Renal pelvis (tissue), 1 donor: ENCODE measurements at regions not wholly inside any gene's neighbourhood (a gene's known extent, or its start where the extent isn't known, plus 50 kb on each side); places are given as distances from the start of the nearest gene placed in this dataset.
"Not testable (repeated sequence)": the region's sequence is repeated elsewhere in the genome, so short reads cannot be mapped to it uniquely, and the experiment has no call there.

ENCODE experiments used
- DNase-seq: peaks from one replicate; pipeline ENCODE4 v3.0.0-alpha.2; 2013

DNA sequence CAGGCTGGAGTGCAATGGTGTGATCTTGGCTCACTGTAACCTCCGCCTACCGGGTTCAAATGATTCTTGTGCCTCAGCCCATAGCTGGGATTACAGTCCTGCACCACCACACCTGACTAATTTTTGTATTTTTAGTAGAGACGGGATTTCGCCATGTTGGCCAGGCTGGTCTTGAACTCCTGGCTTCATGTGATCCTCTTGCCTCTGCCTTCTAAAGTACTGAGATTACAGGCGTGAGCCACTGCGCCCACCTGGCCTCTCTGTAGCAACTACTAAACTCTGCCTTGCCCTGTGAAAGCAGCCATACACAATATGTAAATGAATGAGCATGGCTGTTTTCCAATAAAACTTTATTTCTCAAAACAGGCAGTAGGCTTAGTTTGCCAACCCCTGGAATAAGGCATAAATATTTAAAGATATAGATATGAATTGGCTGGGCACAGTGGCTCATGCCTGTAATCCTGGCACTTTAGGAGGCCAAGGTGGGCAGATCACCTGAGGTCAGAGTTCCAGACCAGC, 127.9 kb upstream of the ZNF217 start:
- DNase-seq = not testable (repeated sequence)

DNA sequence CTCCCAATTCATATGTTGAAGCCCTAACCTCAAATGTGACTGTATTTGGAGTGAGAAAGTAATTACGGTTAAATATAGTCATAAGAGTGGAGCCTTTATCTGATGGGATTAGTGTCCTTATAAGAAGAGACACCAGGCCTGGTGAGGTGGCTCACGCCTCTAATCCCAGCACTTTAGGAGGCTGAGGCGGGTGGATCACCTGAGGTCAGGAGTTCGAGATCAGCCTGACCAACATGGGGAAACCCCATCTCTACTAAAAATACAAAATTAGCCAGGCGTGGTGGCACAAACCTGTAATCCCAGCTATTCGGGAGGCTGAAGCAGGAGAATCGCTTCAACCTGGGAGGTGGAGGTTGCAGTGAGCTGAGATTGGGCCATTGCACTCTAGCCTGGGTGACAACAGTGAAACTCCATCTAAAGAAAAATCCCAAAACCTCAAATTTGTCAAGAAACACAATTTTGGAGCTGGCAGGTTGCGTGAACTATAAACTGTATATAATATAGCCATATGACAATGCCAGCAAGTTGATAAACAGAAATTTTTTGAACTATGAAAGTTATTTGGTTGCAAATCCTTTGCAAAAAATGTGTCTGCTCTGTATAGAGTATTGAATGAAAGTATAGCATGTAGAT, 125.6 kb upstream of the ZNF217 start:
- DNase-seq = not testable (repeated sequence)

DNA sequence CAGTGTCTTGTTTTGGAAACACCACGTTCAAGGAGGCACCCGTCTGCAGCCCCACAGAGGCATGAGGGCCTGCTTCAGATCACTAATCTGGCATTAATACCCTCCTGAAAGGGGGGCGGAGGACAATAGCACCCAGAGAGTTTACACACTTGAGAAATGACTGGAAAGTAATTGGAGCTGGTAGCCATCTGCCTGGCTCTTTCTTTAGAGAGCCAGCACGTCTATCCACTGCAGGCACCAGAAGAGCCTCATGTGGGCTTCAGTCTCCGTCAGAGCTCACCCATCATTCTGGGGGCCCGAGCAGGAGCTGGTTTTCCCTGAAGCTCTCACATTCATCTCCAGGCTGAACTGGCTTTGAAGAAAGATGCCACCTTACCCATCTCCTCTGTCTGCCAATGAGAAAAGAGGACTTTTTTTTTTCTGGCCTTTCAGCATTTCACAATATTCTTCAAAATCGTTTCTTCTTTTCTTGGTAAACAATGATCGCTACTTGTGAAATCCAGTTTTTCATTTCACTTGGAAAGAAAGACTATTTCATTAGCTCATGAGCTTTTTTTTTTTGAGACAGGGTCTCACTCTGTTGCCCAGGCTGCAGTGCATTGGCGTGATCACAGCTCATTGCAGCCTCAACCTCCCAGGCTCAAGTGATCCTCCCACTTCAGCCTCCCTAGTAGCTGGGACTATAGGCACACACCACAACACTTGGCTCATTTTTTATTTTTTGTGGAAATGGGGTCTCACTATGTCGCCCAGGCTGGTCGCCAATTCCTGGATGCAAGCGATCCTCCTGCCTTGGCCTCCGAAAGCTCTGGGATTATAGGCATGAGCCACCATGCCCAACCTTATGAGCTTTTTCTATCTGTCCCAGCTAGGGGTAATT, 124.7 kb upstream of the ZNF217 start:
- DNase-seq = no peak

DNA sequence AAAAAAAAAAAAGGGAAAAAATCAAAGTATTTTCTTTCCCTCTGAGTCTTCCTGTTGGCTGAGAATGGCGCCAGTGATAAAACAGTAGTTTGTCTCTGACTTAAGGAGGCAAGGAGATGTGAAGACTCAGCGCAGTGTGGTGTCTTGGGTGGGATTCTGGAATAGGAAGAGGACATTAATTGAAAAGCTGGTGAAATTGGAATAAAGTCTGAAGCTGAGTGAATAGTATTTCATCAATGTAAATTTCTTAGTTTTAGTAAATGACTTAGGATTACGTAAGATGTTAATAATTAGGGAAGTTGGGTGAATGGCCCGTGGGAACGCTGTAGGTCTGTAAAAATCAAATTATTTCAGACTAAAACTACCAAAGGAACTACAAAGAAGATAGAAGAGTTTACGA, 122.8 kb upstream of the ZNF217 start:
- no peak for DNase-seq

DNA sequence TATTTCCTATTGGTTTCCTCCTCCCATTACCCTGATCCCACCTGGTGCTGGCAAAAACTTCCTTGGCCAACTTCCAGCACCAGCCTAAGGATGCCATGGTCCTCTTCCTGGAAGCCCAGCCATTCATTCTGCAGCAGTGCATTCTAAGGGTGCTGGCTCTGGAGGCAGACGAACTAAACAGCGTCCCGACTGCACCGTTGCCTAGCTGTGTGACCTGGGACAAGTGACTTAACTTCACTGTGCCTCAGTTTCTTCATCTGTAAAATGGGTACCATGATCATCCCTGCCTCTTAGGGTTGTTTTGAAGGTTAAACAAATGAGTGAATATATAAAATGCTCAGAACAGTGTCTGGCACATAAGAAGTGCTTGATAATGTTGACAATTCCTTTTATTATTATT, 120.9 kb upstream of the ZNF217 start:
- no peak for DNase-seq

DNA sequence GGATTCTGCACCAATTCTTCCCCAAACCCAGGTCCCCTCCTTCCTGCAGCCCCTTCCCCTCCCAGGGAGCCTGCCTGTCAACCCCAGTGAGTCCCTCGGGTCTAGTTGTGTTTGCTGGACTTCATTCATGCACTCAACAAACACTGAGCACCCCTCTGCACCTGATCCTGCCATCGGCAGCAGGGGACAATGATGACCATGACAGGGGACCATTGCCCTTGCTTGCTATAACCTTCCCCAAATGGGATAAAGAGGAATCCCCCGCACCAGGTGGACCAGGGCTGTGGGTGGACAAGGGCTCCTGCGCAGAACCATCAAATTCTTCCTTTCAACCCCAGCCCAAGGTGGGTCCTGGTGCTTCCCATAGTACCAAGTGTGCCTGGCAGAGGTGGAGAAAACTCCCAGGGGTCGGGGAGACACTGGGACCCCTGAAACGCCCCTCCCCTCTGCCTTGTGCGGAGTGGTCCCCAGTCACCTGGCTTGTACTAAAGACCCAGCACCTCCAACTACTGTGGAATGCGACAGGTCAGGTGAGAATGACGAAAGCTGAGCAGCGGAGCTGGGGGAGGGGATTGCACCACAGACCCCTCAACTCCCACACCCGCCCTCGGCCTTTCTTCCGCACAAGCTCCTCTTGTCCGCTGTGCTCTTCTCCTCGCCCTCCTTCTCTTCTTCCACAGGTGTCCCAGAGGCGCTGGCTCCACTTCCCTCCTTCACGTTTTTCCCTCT, 119.9 kb upstream of the ZNF217 start:
- no peak for DNase-seq

DNA sequence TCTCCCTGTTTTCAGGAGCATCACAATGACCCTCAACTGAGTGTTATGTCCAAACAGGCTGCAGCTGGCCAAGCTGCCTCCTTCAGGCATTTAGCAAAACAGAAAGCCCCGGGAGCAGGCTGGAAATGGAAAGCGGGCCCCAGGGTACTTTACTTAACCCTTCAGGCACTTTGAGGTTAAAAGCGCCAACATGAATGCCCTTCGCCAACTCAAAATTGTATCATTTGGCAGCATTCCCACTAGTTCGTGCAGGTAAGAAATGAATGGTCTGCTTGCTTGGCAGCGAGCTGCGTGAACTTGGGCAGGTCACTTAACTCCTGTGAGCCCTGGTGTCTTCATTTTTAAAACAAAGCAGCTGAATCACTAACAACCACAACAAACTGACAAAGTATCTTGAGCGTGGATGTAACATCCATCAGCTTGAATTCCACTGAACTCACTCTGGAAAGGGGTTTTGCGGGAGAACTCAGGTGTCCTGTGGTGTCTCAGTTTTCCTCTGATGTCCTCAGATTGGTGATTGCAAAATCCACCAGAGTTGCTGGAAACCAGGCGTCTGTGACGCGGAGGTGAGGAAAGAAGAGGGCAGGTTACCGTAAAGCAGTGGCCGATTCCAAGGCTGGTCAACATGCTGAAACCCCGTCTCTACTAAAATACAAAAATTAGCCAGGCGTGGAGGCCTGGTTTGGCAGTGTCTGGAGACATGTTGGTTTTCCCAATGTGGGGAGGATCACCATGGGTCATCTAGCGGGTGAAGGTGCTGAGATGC, 118.8 kb upstream of the ZNF217 start:
- no peak for DNase-seq

DNA sequence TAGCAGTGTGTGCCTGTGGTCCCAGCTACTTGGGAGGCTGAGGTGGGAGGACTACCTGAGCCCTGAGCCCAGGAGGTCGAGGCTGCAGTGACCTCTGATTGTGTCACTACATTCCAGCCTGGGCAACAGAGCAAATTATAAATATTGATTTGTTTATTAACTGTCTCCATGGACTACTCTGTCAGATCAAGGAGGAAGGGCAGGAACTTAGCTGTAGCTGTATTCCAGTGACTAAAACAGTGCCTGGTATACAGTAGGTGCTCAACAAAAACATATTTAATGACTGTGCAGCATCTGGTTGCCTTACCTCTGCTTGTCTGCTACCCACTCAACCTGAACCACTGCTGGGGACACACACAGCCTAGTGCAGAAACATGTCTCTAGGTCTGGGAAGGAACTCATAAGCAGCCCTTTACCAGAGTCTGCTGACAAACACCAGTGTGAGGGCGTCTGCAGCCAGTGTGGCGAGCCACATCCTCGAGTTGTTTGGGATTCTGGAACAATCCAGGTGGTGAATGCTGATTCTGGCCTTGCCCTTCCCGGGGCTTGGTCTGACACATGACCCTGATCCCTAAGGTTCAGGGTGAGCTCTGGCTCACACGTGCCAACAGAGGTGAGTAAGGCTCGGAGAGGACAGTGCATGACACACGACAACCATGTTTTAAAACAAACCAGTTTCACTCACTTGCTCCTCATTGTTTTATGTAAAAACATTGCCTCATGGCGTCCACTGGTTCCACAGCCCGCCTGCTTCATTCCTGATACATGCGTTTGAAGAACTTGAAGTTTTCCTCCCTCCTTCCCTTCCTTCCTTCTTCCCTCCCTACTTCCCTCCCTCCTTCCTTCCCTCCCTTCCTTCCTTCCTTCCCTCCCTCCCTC, 117.9 kb upstream of the ZNF217 start:
- no peak for DNase-seq

DNA sequence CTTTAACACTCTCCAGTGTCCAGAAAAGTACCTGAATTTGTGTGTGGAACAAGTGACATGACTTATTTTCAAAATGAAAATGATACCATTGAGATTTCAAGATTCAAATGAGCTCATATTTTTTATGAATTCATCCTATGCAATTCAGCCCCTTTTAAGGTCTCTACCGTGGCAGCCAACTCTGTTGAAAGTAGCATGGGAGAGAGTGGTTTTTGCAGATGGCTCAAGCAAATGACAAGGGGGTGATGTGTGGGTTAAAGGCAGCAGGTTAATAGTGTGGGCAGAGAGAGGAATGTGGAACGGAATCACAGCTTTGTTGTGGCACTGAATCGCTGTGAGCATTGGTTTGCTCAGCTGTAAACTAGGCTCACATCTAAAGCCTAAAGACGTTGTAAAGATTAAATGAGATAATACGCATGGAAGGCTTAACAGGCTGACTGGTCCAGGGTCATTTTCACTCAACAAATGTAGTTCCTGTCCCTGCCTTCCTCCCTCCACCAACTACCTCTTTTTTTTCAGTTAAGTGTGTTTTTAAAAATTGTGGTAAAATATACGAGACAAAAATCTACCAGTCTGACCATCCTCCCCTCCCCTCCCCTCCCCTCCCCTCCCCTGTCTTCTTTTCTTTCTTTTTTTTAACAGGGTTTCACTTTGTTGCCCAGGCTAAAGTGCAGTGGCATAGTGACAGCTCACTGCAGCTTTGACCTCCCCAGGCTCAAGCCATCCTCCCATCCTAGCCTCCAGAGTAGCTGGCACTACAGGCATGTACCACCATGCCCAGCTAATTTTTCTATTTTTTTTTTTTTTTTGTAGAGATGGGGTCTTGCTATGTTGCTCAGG, 114.7 kb upstream of the ZNF217 start:
- no peak for DNase-seq

DNA sequence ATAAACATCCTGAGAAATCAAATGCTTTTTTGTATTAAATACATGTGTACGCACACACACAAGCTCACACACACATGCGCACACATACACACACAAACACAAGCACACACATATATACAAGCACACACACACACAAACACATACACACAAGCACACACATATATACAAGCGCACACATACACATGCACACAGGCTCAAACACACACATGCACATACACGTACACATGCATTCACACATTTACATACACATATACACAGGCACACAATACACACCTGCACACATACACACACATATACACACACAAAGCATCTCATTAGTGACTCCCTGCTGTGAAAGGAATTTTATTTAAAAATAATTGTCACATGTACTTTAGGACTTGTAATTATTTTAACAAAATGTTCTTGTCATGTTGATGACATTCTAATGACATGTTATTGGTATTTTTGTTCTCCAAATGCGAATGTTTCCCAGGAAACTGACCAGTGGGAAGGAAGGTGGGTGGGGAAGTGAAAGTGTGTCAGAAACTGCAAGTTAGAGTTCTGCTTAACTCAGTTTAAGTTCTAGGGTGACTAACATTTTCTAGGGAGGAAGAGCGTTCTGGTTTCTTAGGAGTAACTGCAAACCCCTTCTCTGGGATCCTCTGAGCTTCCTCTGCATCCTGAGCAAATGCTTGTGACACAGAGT, 113.9 kb upstream of the ZNF217 start:
- no peak for DNase-seq

DNA sequence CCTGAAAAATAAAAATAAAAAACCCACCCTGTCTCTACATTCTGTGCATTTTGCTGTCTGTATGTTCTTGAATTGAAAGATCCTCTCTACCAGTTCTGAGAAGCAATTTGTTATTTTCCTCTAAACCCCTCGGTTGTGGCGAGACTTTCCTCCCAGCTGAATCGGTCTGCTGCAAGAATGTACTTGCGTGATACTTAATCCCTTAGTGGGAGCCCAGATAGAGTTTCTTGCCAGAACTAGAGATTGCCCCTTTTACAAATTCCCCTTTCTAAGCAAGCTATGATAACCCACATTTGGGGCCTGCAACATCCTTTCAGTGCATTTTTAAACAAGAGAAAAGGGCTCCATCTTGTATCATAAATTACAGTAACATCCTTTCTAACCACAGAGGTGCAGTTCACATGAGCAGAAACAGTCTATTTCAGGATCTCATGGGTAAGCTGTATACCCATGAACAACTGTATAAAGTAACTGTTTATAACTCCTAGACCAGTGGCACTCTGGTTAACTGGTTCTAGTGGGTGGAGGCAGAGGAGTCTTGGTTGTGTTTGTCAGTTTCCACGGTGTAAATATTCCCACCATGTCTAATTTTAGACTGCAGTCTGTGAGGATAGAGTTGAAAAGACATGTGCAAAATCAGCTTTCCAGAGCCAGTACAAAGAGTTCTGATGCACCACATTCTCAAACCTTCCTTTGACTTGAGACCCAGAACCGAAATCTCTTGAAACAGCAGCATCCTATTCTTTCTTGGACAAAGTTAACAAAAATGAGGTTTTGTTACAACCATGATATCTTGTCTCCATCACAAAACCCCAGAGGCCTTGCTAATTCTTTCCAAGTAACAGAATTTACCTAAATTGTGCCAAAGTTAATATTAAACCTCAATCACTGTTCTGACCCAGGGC, 113.1 kb upstream of the ZNF217 start:
- DNase-seq = no peak

DNA sequence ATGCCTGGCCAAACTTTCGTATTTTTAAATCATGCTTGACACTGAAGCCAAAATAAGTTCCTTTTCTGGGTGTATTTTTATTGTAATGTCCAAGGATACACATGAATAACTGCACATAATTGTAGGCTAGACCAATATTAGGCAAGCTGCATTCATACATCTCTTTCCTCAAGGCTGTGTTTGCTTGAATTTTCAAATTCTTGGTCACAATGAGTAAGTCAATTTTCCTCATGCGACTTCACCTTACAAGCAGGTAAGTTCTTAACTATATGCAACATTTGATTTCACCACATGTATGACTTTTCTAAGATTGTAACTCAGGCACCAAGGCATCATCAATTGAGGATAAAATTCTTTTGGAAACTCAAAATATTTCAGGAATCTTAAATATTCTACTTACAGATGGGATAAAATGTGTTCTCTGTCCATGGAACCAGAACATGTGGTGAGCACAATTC, 112.4 kb upstream of the ZNF217 start:
- DNase-seq = no peak

DNA sequence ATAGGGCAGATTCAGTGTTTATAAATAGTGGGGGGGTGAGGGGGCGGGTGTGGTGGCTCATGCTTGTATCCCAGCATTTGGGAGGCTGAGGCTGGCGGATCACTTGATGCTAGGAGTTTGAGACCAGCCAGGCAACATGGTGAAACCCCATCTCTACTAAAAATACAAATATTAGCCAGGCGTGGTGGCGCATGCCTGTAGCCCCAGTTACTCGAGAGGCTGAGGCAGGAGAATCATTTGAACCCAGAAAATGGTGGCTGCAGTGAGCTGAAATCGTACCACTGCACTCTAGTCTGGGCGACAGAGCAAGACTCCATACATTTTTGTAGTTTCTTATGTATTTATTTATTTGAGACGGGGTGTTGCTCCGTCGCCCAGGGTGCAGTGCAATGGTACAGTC, 109.0 kb upstream of the ZNF217 start:
- DNase-seq = no peak

DNA sequence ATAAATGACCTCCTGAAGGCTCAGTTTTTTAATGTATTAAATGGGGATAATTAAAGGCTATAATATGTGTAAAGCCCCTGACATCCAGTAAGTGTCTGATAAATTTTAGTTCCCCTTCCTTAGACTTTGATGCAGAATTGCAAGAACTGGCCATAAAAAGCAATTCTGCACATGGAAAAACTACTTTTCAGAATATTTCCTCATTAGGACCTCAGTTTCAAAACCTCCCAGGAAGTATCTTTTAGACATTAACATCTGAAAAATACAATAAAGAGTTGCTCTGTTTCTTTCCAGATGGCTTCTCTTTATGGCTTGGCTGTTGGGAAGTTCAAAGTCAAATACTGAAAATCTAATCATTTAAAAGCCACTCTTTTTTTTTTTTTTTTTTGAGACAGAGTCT, 106.3 kb upstream of the ZNF217 start:
- no peak for DNase-seq

DNA sequence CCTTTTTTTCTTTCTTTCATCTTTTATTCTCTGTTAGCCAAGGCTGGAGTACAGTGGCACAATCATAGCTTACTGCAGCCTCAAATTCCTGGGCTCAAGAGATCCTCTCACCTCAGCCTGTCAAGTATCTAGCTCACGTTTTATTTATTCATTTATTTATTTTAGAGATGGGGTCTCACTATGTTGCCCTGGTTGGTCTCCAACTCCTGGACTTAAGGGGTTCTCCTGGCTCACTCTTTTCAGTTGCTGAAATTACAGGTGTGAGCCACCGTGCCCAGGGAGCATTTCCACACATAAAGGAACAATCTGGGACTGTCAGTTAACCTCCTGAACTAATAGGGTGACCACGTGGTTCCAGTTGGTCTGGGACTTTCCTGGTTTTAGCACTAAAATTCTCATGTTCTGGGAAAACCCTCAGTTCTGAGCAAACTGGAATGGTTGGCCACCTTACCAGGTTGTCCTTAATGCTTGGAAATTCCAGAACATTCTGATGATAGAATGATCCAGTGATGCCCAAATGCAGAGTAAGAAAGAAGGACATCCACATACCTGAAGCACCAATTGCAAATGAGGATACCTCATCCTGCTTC, 105.5 kb upstream of the ZNF217 start:
- no peak for DNase-seq

DNA sequence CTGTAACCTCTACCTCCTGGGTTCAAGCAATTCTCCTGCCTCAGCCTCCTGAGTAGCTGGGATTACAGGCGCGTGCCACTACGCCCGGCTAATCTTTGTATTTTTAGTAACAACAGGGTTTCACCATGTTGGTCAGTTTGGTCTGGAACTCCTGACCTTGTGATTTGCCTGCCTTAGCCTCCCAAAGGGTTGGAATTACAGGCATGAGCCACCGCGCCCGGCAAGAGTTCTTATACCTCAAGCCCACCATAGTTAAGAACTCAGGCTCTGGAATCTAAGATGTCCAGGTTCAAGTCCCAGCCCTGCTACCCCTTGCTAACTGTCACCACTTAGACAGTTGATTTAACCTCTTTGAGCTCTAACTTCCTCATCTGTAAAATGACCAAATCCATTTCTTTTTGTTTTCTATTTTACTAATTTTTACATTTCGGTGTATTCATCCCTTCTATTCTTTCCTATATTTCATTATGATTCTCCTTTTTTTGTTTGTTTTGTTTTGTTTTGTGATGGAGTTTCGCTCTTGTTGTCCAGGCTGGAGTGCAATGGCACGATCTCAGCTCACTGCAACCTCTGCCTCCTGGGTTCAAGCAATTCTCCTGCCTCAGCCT, 104.8 kb upstream of the ZNF217 start:
- DNase-seq = no peak
